Ovary (tissue), 3 donors: ENCODE measurements at regions not wholly inside any gene's neighbourhood (a gene's known extent, or its start where the extent isn't known, plus 50 kb on each side); places are given as distances from the start of the nearest gene placed in this dataset.

Experiments used
- EP300 ChIP-seq: sonication (generic); formaldehyde crosslinking; IDR thresholded peaks from one replicate; pipeline ENCODE4 v1.6.1; 2017; ENCODE audit warnings: antibody characterized with exemption
- POLR2A ChIP-seq: fragments of 450-650 bp; IDR thresholded peaks from one replicate; pipeline ENCODE4 v1.6.1; 2017; ENCODE audit warnings: antibody characterized with exemption, mild to moderate bottlenecking, moderate library complexity
- TF ChIP-seq, protein P1 (sequence below), 3 donors: fragments of 450-650 bp in 2 of 3; fragments of 200-600 bp in 1 of 3; IDR thresholded peaks; one replicate each; pipeline versions ENCODE4 v1.5.1 to v1.8.0; 2016 to 2022; ENCODE audit warnings: antibody characterized with exemption in 3 of 3, mild to moderate bottlenecking in 1 of 3
- donor health status: DM: no; HTN: no; CAD: no.

DNA sequence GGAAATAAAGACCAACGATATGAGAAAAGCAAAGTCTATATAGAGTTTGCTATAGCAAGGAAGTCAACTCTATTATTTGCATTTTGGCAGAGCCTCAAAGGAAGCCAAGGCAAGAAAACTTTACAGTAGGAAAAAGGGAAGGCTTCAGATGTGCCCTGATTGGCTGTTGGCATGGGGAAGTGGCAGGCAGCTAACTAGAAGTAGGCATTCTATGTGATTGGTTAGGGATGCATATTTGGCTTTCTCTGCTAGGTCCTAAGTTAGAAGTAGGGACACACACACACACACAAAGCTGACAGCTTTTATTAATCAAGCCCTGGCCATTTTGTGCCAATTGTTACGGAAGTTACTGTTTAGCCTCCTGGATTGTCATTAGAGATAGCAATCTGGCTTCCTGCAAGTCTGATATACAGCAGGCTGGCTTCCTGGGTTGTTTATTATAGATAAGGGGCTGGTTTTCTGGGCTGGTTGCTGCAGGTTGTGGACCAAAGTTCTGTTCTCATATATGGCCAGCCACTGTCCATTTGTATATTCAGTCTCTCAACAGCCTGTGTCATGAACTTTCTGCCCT, 308.1 kb upstream of the GRAMD2B start:
- TF ChIP-seq POLR2A (no peak), EP300 (no peak)
- TF ChIP-seq, protein P1, sequence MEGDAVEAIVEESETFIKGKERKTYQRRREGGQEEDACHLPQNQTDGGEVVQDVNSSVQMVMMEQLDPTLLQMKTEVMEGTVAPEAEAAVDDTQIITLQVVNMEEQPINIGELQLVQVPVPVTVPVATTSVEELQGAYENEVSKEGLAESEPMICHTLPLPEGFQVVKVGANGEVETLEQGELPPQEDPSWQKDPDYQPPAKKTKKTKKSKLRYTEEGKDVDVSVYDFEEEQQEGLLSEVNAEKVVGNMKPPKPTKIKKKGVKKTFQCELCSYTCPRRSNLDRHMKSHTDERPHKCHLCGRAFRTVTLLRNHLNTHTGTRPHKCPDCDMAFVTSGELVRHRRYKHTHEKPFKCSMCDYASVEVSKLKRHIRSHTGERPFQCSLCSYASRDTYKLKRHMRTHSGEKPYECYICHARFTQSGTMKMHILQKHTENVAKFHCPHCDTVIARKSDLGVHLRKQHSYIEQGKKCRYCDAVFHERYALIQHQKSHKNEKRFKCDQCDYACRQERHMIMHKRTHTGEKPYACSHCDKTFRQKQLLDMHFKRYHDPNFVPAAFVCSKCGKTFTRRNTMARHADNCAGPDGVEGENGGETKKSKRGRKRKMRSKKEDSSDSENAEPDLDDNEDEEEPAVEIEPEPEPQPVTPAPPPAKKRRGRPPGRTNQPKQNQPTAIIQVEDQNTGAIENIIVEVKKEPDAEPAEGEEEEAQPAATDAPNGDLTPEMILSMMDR (IDR thresholded peaks at IDR 0.05), result no peak
